ENCODE measurements at regions not wholly inside any gene's neighbourhood (a gene's known extent, or its start where the extent isn't known, plus 50 kb on each side); places are given as distances from the start of the nearest gene placed in this dataset.
A peak's percentile ranks its signal among the peaks of the same experiment; 100 is the strongest.

DNA sequence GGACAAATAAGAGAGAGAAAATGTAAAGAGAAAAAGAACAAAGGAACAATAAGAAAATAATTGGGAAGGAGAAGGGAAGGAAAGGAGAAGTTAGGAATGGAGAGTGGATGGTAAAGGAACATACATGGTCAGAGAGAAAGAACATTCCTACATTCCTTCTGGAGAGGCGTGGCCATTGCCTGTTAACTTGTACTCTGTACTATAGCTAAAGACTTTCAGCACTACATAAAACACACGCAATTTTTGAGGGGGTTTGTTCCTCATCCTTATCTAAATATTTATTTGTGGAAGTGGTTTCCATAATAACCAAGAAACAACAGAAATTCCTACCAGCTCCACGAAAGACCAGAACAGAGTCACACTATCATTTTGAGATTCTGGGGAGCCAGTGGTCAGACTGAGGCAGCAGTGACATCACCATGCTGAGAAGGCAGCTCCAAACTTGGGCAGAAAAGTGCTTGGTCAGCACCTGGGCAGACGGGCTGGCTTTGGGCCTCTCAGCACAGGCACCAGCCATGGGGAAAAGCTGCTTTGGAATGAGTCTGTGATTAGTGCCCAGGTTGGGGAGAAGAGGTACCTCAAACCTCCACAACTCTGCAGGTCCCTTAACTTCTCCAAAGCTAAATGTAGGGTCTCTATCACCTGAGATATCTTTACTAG, 125.9 kb upstream of the NTF3 start:
- Histone ChIP-seq H3K4me3 (no peak overlapping the region), H3K27ac (no peak overlapping the region)
- DNase-seq (ENCODE audit: low spot score) = no peak
- TF ChIP-seq, protein P1, sequence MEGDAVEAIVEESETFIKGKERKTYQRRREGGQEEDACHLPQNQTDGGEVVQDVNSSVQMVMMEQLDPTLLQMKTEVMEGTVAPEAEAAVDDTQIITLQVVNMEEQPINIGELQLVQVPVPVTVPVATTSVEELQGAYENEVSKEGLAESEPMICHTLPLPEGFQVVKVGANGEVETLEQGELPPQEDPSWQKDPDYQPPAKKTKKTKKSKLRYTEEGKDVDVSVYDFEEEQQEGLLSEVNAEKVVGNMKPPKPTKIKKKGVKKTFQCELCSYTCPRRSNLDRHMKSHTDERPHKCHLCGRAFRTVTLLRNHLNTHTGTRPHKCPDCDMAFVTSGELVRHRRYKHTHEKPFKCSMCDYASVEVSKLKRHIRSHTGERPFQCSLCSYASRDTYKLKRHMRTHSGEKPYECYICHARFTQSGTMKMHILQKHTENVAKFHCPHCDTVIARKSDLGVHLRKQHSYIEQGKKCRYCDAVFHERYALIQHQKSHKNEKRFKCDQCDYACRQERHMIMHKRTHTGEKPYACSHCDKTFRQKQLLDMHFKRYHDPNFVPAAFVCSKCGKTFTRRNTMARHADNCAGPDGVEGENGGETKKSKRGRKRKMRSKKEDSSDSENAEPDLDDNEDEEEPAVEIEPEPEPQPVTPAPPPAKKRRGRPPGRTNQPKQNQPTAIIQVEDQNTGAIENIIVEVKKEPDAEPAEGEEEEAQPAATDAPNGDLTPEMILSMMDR (IDR thresholded peaks at IDR 0.05) = no peak

DNA sequence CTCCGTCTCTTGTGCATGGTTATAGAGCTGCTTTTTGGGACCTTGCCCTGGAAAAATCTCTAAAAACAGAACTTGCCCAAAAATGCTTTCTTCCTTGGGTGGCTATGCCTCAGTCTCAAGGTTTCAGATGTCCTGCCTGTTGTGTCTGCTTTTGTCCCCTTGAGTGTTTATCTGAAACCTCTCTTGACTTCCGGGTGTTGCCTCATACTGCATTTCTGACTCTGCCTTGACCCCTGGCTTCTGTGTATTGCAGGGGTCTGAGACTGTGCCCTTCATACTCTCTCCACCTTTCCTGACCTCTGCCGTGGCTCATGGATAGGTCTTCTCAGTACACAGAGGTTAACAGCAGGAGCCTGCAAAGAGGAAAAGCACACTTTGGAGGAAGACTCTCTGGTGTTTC, 124.8 kb upstream of the NTF3 start:
- Histone ChIP-seq H3K27ac (peak overlapping the region in 1 of 2 donors; percentile 1), H3K4me3 (no peak overlapping the region)
- TF ChIP-seq, protein P1 (IDR thresholded peaks at IDR 0.05) = no peak
- no peak for DNase-seq (ENCODE audit: low spot score)

DNA sequence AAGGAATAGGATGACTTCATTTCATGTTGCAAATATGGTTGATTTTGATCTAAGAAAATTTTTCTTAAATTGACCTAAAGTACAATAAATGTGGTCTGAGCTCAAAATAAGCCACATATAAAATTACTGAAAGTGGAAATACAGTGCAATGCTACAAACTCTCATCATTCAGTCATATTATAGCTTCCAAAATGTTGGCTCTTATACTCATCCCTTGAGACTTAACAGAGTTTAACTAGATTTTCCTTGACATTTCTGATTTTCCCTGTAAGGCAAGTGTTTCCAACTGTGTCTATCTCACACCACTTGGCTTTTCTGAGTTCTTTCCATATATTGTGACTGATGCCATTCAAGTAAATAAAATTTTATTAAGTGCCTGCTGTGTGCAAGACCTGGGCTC, 123.7 kb upstream of the NTF3 start:
- DNase-seq (ENCODE audit: low spot score) = no peak
- no peak overlapping the region for H3K27ac ChIP-seq
- H3K4me3 ChIP-seq = no peak overlapping the region
- TF ChIP-seq, protein P1 (IDR thresholded peaks at IDR 0.05) = no peak

DNA sequence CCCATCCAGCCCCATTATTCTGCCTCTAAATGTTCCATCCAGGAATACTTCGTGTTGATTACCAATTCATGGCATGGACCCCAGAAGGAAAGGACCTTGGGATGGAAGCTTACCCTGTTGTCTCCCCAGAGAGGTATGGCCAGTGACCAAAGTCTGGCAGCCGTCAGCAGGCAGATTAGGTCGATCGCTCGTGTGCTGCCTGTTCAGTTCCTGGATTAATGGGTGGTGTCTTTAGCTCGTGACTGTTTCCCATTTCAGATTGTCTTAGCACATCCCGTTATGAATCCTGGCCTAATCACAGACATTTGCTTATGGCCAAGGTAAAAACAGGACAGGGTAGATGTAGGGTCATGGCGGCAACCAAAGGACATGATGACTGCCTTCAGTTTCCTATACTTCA, 122.9 kb upstream of the NTF3 start:
- TF ChIP-seq, protein P1 (IDR thresholded peaks at IDR 0.05) = no peak
- no peak for DNase-seq (ENCODE audit: low spot score)
- no peak overlapping the region for H3K4me3 ChIP-seq
- H3K27ac ChIP-seq = peak overlapping the region in 1 of 2 donors; percentile 7

DNA sequence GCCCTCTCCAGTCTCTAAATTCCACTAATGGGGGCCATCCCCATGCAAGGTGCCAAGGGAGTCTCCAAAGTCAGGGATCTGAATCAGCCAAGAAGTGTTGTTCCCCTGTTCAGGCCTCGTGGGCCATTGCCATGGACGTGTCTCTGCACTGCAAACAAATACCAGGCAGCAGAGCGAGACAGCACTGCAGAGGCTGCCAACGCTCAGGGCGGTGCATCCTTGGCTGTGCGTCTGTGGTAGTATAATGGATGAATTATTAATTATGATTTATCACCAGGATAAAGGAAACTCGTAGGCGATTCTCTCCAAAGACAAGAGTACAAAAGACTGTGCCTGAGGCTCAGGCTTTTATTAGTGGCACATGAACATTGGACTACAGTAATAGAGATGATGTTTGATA, 122.3 kb upstream of the NTF3 start:
- Histone ChIP-seq H3K4me3 (no peak overlapping the region), H3K27ac (peak overlapping the region in 1 of 2 donors; percentile 31)
- DNase-seq (ENCODE audit: low spot score) = no peak
- TF ChIP-seq, protein P1 (IDR thresholded peaks at IDR 0.05) = no peak

DNA sequence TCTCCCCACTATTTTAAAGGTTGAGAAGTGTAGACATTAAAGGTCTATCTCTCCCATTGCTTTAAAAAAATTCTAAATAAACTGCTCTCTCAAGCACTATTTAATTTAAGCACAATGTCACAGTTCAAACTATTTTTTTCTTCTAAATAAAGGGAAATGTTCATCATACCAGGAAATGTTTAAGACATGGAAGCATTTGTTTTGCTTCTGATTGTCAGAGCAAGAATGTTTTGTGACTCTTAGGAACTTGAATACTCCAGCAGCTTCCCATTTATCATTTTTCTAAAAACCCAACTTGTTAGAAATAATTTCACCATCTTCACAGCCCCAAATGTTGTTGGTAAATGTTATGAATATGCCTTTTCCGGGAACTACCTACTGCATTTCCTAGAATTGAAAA, 121.8 kb upstream of the NTF3 start:
- Histone ChIP-seq H3K27ac (no peak overlapping the region), H3K4me3 (no peak overlapping the region)
- DNase-seq (ENCODE audit: low spot score) = no peak
- TF ChIP-seq, protein P1 (IDR thresholded peaks at IDR 0.05) = no peak

DNA sequence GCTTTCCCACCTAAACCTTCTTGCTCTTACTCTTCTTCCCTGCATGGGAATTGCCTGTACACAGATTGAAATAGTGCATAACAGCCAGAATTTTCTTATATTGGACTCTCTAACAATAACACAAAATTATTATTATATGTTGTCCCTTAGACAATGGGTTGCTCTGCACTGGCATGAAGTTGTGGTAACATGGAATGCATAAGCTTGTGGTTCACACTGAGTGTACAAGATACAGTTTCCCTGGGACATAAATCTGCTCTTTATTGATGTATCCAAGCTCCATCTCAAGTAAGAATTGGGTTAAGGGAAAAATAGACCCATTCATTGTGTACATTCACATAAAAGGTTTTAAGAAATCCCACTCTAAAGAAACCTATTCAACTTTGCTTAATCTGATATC, 114.4 kb upstream of the NTF3 start:
- H3K27ac ChIP-seq = no peak overlapping the region
- H3K4me3 ChIP-seq = no peak overlapping the region
- TF ChIP-seq, protein P1 (IDR thresholded peaks at IDR 0.05) = no peak
- no peak for DNase-seq (ENCODE audit: low spot score)
